ENCODE measurements at regions not wholly inside any gene's neighbourhood (a gene's known extent, or its start where the extent isn't known, plus 50 kb on each side); places are given as distances from the start of the nearest gene placed in this dataset.

GRCh38 chr4:113828702-113829101 lies 67.2 kb upstream of the CAMK2D start:
- no peak for TF ChIP-seq CREB1 (IDR thresholded peaks at IDR 0.05; ENCODE audit: low read depth)
- TF ChIP-seq REST (IDR thresholded peaks at IDR 0.05; ENCODE audit: low read depth), result no peak
- TF ChIP-seq MAX (IDR thresholded peaks at IDR 0.05), result no peak
- TF ChIP-seq YY1 (IDR thresholded peaks at IDR 0.05; ENCODE audit: low read depth), result no peak
- TF ChIP-seq EP300 (IDR thresholded peaks at IDR 0.05; ENCODE audit: borderline replicate concordance), result no peak
- TF ChIP-seq FOXM1 (IDR thresholded peaks at IDR 0.05; ENCODE audit: borderline replicate concordance, low read depth), result no peak
- no peak for TF ChIP-seq NFIC (IDR thresholded peaks at IDR 0.05)
- no peak for TF ChIP-seq EGR1 (IDR thresholded peaks at IDR 0.05)
- no peak for TF ChIP-seq TCF12 (IDR thresholded peaks at IDR 0.05; ENCODE audit: low read depth)

GRCh38 chr4:113827285-113827684 lies 65.7 kb upstream of the CAMK2D start:
- no peak for TF ChIP-seq ZBTB7A (IDR thresholded peaks at IDR 0.05; ENCODE audit: low read depth)
- TF ChIP-seq EP300 (IDR thresholded peaks at IDR 0.05; ENCODE audit: borderline replicate concordance), result no peak
- TF ChIP-seq MAX (IDR thresholded peaks at IDR 0.05), result no peak
- TF ChIP-seq TAF1 (IDR thresholded peaks at IDR 0.05; ENCODE audit: low read depth), result no peak
- TF ChIP-seq USF1 (IDR thresholded peaks at IDR 0.05), result no peak
- TF ChIP-seq TCF12 (IDR thresholded peaks at IDR 0.05; ENCODE audit: low read depth), result no peak
- TF ChIP-seq CEBPB (IDR thresholded peaks at IDR 0.05), result no peak
- no peak for TF ChIP-seq RAD21 (IDR thresholded peaks at IDR 0.05; ENCODE audit: low read depth)
- TF ChIP-seq EGR1 (IDR thresholded peaks at IDR 0.05), result no peak
- no peak for TF ChIP-seq REST (IDR thresholded peaks at IDR 0.05; ENCODE audit: low read depth)
- TF ChIP-seq TEAD4 (IDR thresholded peaks at IDR 0.05), result no peak
- no peak for TF ChIP-seq FOXM1 (IDR thresholded peaks at IDR 0.05; ENCODE audit: borderline replicate concordance, low read depth)
- no peak for TF ChIP-seq NFIC (IDR thresholded peaks at IDR 0.05)
- no peak for TF ChIP-seq YY1 (IDR thresholded peaks at IDR 0.05; ENCODE audit: low read depth)
- TF ChIP-seq CREB1 (IDR thresholded peaks at IDR 0.05; ENCODE audit: low read depth), result no peak

- TF ChIP-seq CEBPB (IDR thresholded peaks at IDR 0.05) (no peak), MAX (IDR thresholded peaks at IDR 0.05) (no peak)
Observed at GRCh38 chr4:113826421-113826820, 64.9 kb upstream of the CAMK2D start.

GRCh38 chr4:113825272-113825671 lies 63.7 kb upstream of the CAMK2D start:
- TF ChIP-seq MAX (IDR thresholded peaks at IDR 0.05) (no peak), TCF12 (IDR thresholded peaks at IDR 0.05; ENCODE audit: low read depth) (no peak), EP300 (IDR thresholded peaks at IDR 0.05; ENCODE audit: borderline replicate concordance) (no peak), USF1 (IDR thresholded peaks at IDR 0.05) (no peak), CREB1 (IDR thresholded peaks at IDR 0.05; ENCODE audit: low read depth) (no peak), RAD21 (IDR thresholded peaks at IDR 0.05; ENCODE audit: low read depth) (no peak), NFIC (IDR thresholded peaks at IDR 0.05) (no peak), YY1 (IDR thresholded peaks at IDR 0.05; ENCODE audit: low read depth) (no peak), TEAD4 (IDR thresholded peaks at IDR 0.05) (no peak), REST (IDR thresholded peaks at IDR 0.05; ENCODE audit: low read depth) (no peak), ZBTB7A (IDR thresholded peaks at IDR 0.05; ENCODE audit: low read depth) (no peak), CEBPB (IDR thresholded peaks at IDR 0.05) (no peak), TAF1 (IDR thresholded peaks at IDR 0.05; ENCODE audit: low read depth) (no peak), FOXM1 (IDR thresholded peaks at IDR 0.05; ENCODE audit: borderline replicate concordance, low read depth) (no peak), EGR1 (IDR thresholded peaks at IDR 0.05) (no peak)

Data from Ishikawa (cell line).